NT2/D1 (cell line): ENCODE measurements at regions not wholly inside any gene's neighbourhood (a gene's known extent, or its start where the extent isn't known, plus 50 kb on each side); places are given as distances from the start of the nearest gene placed in this dataset.

Experiments used
- SUZ12 ChIP-seq: IDR thresholded peaks from 2 replicates; pipeline ENCODE4 v1.6.1; 2011; ENCODE audit not compliant: insufficient read length, insufficient read depth; ENCODE audit errors: extremely low read depth
- YY1 ChIP-seq: IDR thresholded peaks from 2 replicates; pipeline ENCODE4 v1.6.1; 2011; ENCODE audit not compliant: insufficient read length, insufficient read depth
- ZNF274 ChIP-seq: IDR thresholded peaks from 2 replicates; pipeline ENCODE4 v1.6.1; 2011; ENCODE audit warnings: mild to moderate bottlenecking, low read depth, low read length

DNA sequence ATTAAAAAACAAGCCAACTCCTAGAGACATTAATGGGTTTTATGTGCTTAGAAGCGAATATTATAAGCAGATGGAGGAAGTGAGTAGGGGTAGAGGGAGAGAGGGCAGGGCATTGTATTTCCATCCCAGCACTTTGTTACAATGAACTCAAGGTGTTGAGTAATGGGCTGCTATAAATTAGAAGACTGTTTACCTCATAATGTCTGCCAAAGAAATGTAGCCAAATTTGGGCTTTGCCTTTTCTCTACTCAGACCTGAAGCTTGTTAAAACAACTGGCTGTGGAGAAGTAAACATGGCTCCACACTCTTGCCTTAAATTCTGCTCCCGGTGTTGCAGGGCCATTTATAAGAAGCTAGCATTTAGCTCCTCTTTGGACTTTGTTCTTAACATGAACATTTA is 134.7 kb downstream of the PMP22 start:
- TF ChIP-seq YY1 (no peak), ZNF274 (no peak), SUZ12 (no peak)
